GM23338 (cell line): ENCODE measurements at regions not wholly inside any gene's neighbourhood (a gene's known extent, or its start where the extent isn't known, plus 50 kb on each side); places are given as distances from the start of the nearest gene placed in this dataset.

Source experiments
- ATAC-seq: fragments of 200-7000 bp; cut with Tn5 transposase; 3 replicates; pipeline ENCODE4 v1.9.1; 2020
- DNase-seq: peaks from one replicate; pipeline ENCODE4 v3.0.0-alpha.2; 2015; ENCODE audit warnings: low spot score
- H2AFZ ChIP-seq: fragments of 200-600 bp; sonication (generic); 2 replicates; pipeline ENCODE4 v1.8.0; 2016; ENCODE audit warnings: antibody characterized with exemption, mild to moderate bottlenecking, moderate library complexity
- H3F3A ChIP-seq: fragments of 200-600 bp; sonication (generic); replicated peaks from 2 replicates; pipeline ENCODE4 v1.8.0; 2017; ENCODE audit warnings: antibody characterized with exemption, mixed run types, low read depth
- H3K27ac ChIP-seq: fragments of 200-600 bp; sonication (generic); 2 replicates; pipeline ENCODE4 v1.6.1; 2016; ENCODE audit warnings: low read depth
- H3K27me3 ChIP-seq: fragments of 200-600 bp; sonication (generic); 2 replicates; pipeline ENCODE4 v1.8.0; 2016; ENCODE audit warnings: mild to moderate bottlenecking, mixed run types, moderate library complexity; ENCODE audit not compliant: insufficient read depth
- H3K36me3 ChIP-seq: fragments of 200-600 bp; sonication (generic); 2 replicates; pipeline ENCODE4 v1.8.0; 2016; ENCODE audit warnings: mild to moderate bottlenecking; ENCODE audit not compliant: insufficient read depth
- H3K4me1 ChIP-seq: fragments of 200-600 bp; sonication (generic); 2 replicates; pipeline ENCODE4 v1.8.0; 2016; ENCODE audit warnings: mild to moderate bottlenecking, moderate library complexity; ENCODE audit not compliant: insufficient read depth
- H3K4me2 ChIP-seq: fragments of 200-600 bp; sonication (generic); 2 replicates; pipeline ENCODE4 v1.7.1; 2017; ENCODE audit warnings: mixed run types
- H3K4me3 ChIP-seq: fragments of 200-600 bp; sonication (generic); 2 replicates; pipeline ENCODE4 v1.6.1; 2016; ENCODE audit warnings: mixed run types
- H3K79me2 ChIP-seq: fragments of 200-600 bp; sonication (generic); replicated peaks from 2 replicates; pipeline ENCODE4 v1.8.0; 2017; ENCODE audit warnings: mild to moderate bottlenecking; ENCODE audit not compliant: insufficient read depth
- H3K9me2 ChIP-seq: fragments of 200-600 bp; sonication (generic); 2 replicates; pipeline ENCODE4 v1.8.0; 2017; ENCODE audit not compliant: insufficient read depth
- H4K20me1 ChIP-seq: fragments of 200-600 bp; sonication (generic); replicated peaks from 2 replicates; pipeline ENCODE4 v1.8.0; 2017; ENCODE audit warnings: mild to moderate bottlenecking; ENCODE audit not compliant: insufficient read depth
- H3K27ac Mint-ChIP-seq: 2 replicates; pipeline ENCODE4 v1.8.0; 2020; ENCODE audit warnings: inconsistent platforms, mild to moderate bottlenecking, moderate library complexity, mixed read lengths
- H3K27me3 Mint-ChIP-seq: 3 replicates; pipeline ENCODE4 v1.8.0; 2022; ENCODE audit warnings: low read depth, mild to moderate bottlenecking, moderate library complexity, mixed read lengths, inconsistent platforms; ENCODE audit not compliant: insufficient read depth, poor library complexity
- H3K36me3 Mint-ChIP-seq: 3 replicates; pipeline ENCODE4 v1.8.0; 2021; ENCODE audit warnings: low read depth, mild to moderate bottlenecking, inconsistent platforms, moderate library complexity, mixed read lengths
- H3K4me1 Mint-ChIP-seq: 3 replicates; pipeline ENCODE4 v1.8.0; 2020; ENCODE audit warnings: mild to moderate bottlenecking, inconsistent platforms, mixed read lengths
- H3K4me3 Mint-ChIP-seq: 3 replicates; pipeline ENCODE4 v1.8.0; 2021; ENCODE audit warnings: moderate library complexity, mild to moderate bottlenecking, inconsistent platforms, mixed read lengths
- H3K9me3 Mint-ChIP-seq: 3 replicates; pipeline ENCODE4 v1.8.0; 2020; ENCODE audit warnings: moderate library complexity, mild to moderate bottlenecking, inconsistent platforms, mixed read lengths
- CREB1 ChIP-seq: fragments of 250-450 bp; sonication (Bioruptor Pico); IDR thresholded peaks from 2 replicates; pipeline ENCODE4 v1.5.0; 2020; ENCODE audit warnings: low read depth, mild to moderate bottlenecking, moderate library complexity
- JUNB ChIP-seq: IDR thresholded peaks from one replicate; pipeline ENCODE4 v1.6.1; 2016; ENCODE audit warnings: antibody characterized with exemption; ENCODE audit not compliant: unreplicated experiment
- NANOG ChIP-seq: IDR thresholded peaks from 2 replicates; pipeline ENCODE4 v1.6.1; 2016; ENCODE audit warnings: antibody characterized with exemption, borderline replicate concordance
- ZNF331 ChIP-seq: fragments of 250-450 bp; sonication (Bioruptor Pico); IDR thresholded peaks from 2 replicates; pipeline ENCODE4 v1.5.0; 2020; ENCODE audit warnings: low read depth, mild to moderate bottlenecking, moderate library complexity
- ZNF462 ChIP-seq: fragments of 250-450 bp; sonication (Bioruptor Pico); IDR thresholded peaks from 2 replicates; pipeline ENCODE4 v1.5.0; 2020; ENCODE audit warnings: mild to moderate bottlenecking, moderate library complexity
- TF ChIP-seq, protein P1 (sequence below): IDR thresholded peaks from one replicate; pipeline ENCODE4 v1.6.1; 2018; ENCODE audit warnings: antibody characterized with exemption; ENCODE audit not compliant: unreplicated experiment

- H3K27ac Mint-ChIP-seq: no peak overlapping the region
- Histone ChIP-seq H3K4me3 (no peak overlapping the region), H3F3A (0 out of 2 replicates have a peak, but pooled peaks cover 4% of the 10 kb centered on the region), H3K36me3 (no peaks in the 10 kb centered on the region), H3K4me2 (no peak overlapping the region), H3K9me2 (no peaks in the 10 kb centered on the region), H4K20me1 (no peaks in the 10 kb centered on the region), H2AFZ (0 out of 2 replicates have a peak overlapping the region, but pooled peaks have one; percentile 18), H3K79me2 (no peaks in the 10 kb centered on the region), H3K27ac (no peak overlapping the region), H3K27me3 (no peaks in the 10 kb centered on the region), H3K4me1 (peaks cover 18% of the 10 kb centered on the region)
- peaks cover 44% of the 10 kb centered on the region for H3K36me3 Mint-ChIP-seq
- DNase-seq (no peak), ATAC-seq (no peak)
- H3K4me3 Mint-ChIP-seq: no peak overlapping the region
- peaks cover 77% of the 10 kb centered on the region for H3K9me3 Mint-ChIP-seq
- no peaks in the 10 kb centered on the region for H3K4me1 Mint-ChIP-seq
- H3K27me3 Mint-ChIP-seq: peaks cover 11% of the 10 kb centered on the region
- TF ChIP-seq ZNF331 (CRISPR knock-in tag) (no peak), JUNB (no peak), NANOG (no peak), CREB1 (no peak), ZNF462 (CRISPR knock-in tag) (no peak)
- TF ChIP-seq, protein P1, sequence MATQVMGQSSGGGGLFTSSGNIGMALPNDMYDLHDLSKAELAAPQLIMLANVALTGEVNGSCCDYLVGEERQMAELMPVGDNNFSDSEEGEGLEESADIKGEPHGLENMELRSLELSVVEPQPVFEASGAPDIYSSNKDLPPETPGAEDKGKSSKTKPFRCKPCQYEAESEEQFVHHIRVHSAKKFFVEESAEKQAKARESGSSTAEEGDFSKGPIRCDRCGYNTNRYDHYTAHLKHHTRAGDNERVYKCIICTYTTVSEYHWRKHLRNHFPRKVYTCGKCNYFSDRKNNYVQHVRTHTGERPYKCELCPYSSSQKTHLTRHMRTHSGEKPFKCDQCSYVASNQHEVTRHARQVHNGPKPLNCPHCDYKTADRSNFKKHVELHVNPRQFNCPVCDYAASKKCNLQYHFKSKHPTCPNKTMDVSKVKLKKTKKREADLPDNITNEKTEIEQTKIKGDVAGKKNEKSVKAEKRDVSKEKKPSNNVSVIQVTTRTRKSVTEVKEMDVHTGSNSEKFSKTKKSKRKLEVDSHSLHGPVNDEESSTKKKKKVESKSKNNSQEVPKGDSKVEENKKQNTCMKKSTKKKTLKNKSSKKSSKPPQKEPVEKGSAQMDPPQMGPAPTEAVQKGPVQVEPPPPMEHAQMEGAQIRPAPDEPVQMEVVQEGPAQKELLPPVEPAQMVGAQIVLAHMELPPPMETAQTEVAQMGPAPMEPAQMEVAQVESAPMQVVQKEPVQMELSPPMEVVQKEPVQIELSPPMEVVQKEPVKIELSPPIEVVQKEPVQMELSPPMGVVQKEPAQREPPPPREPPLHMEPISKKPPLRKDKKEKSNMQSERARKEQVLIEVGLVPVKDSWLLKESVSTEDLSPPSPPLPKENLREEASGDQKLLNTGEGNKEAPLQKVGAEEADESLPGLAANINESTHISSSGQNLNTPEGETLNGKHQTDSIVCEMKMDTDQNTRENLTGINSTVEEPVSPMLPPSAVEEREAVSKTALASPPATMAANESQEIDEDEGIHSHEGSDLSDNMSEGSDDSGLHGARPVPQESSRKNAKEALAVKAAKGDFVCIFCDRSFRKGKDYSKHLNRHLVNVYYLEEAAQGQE: no peak
Measured at GRCh38 chrX:477441-478012, 90.8 kb upstream of the PPP2R3B start.
